ENCODE measurements at regions not wholly inside any gene's neighbourhood (a gene's known extent, or its start where the extent isn't known, plus 50 kb on each side); places are given as distances from the start of the nearest gene placed in this dataset.

- Histone ChIP-seq H3K9ac (ENCODE audit: low read length) (no peak overlapping the region), H3K27me3 (ENCODE audit: low read depth, low read length) (peaks cover 35% of the 10 kb centered on the region), H2AFZ (ENCODE audit: low read depth, low read length) (no peak overlapping the region), H3K79me2 (ENCODE audit: low read length) (no peaks in the 10 kb centered on the region), H4K20me1 (ENCODE audit: insufficient read depth, low read length) (no peaks in the 10 kb centered on the region), H3K4me1 (ENCODE audit: low read length) (no peaks in the 10 kb centered on the region), H3K36me3 (replicated peaks; ENCODE audit: low read depth, low read length) (no peaks in the 10 kb centered on the region), H3K4me3 (ENCODE audit: low read length) (no peak overlapping the region), H3K4me2 (ENCODE audit: low read length) (no peak overlapping the region), H3K27ac (ENCODE audit: low read length) (no peak overlapping the region), H3K9me3 (ENCODE audit: insufficient read depth, low read length) (no peaks in the 10 kb centered on the region)
- TF ChIP-seq CTCF (IDR thresholded peaks at IDR 0.05; ENCODE audit: low read depth, low read length), result no peak
These were observed 109.2 kb downstream of the GP2 start for GRCh38 chr16:20218093-20218492.

GRCh38 chr16:20216591-20217217 is 110.6 kb downstream of the GP2 start:
- TF ChIP-seq EZH2phosphoT487 (IDR thresholded peaks at IDR 0.05; ENCODE audit: low read depth) (no peak), CTCF (IDR thresholded peaks at IDR 0.05; ENCODE audit: low read depth, low read length) (no peak)
- Histone ChIP-seq H4K20me1 (ENCODE audit: insufficient read depth, low read length) (no peaks in the 10 kb centered on the region), H3K79me2 (ENCODE audit: low read length) (no peaks in the 10 kb centered on the region), H3K36me3 (replicated peaks; ENCODE audit: low read depth, low read length) (no peaks in the 10 kb centered on the region), H3K27ac (ENCODE audit: low read length) (no peak overlapping the region), H3K4me3 (ENCODE audit: low read length) (no peak overlapping the region), H3K27me3 (ENCODE audit: low read depth, low read length) (peaks cover 33% of the 10 kb centered on the region), H2AFZ (ENCODE audit: low read depth, low read length) (no peak overlapping the region), H3K9ac (ENCODE audit: low read length) (no peak overlapping the region), H3K4me1 (ENCODE audit: low read length) (no peaks in the 10 kb centered on the region), H3K4me2 (ENCODE audit: low read length) (no peak overlapping the region), H3K9me3 (ENCODE audit: insufficient read depth, low read length) (no peaks in the 10 kb centered on the region)

GRCh38 chr16:20214401-20214800 is 112.9 kb downstream of the GP2 start:
- Histone ChIP-seq H3K9ac (ENCODE audit: low read length) (no peak overlapping the region), H2AFZ (ENCODE audit: low read depth, low read length) (no peak overlapping the region), H3K27me3 (ENCODE audit: low read depth, low read length) (peaks cover 41% of the 10 kb centered on the region), H3K9me3 (ENCODE audit: insufficient read depth, low read length) (no peaks in the 10 kb centered on the region), H3K79me2 (ENCODE audit: low read length) (no peaks in the 10 kb centered on the region), H4K20me1 (ENCODE audit: insufficient read depth, low read length) (no peaks in the 10 kb centered on the region), H3K4me1 (ENCODE audit: low read length) (no peaks in the 10 kb centered on the region), H3K4me2 (ENCODE audit: low read length) (no peak overlapping the region), H3K4me3 (ENCODE audit: low read length) (no peak overlapping the region), H3K36me3 (replicated peaks; ENCODE audit: low read depth, low read length) (no peaks in the 10 kb centered on the region), H3K27ac (ENCODE audit: low read length) (no peak overlapping the region)
- TF ChIP-seq CTCF (IDR thresholded peaks at IDR 0.05; ENCODE audit: low read depth, low read length), result no peak
- TF ChIP-seq EZH2phosphoT487 (IDR thresholded peaks at IDR 0.05; ENCODE audit: low read depth), result no peak

- H3K4me1 ChIP-seq (ENCODE audit: low read length), result no peaks in the 10 kb centered on the region
- no peak overlapping the region for H3K9ac ChIP-seq (ENCODE audit: low read length)
- H3K36me3 ChIP-seq (replicated peaks; ENCODE audit: low read depth, low read length), result no peaks in the 10 kb centered on the region
- no peaks in the 10 kb centered on the region for H3K9me3 ChIP-seq (ENCODE audit: insufficient read depth, low read length)
- no peaks in the 10 kb centered on the region for H3K79me2 ChIP-seq (ENCODE audit: low read length)
- TF ChIP-seq CTCF (IDR thresholded peaks at IDR 0.05; ENCODE audit: low read depth, low read length) (no peak), EZH2phosphoT487 (IDR thresholded peaks at IDR 0.05; ENCODE audit: low read depth) (no peak)
- H2AFZ ChIP-seq (ENCODE audit: low read depth, low read length), result no peak overlapping the region
- H4K20me1 ChIP-seq (ENCODE audit: insufficient read depth, low read length), result no peaks in the 10 kb centered on the region
- no peak overlapping the region for H3K4me2 ChIP-seq (ENCODE audit: low read length)
- no peak overlapping the region for H3K27ac ChIP-seq (ENCODE audit: low read length)
- peaks cover 51% of the 10 kb centered on the region for H3K27me3 ChIP-seq (ENCODE audit: low read depth, low read length)
- H3K4me3 ChIP-seq (ENCODE audit: low read length), result no peak overlapping the region
These were observed 124.0 kb downstream of the GP2 start for GRCh38 chr16:20203272-20203671.

Data from OCI-LY3 (cell line).